PC-3 (cell line): ENCODE measurements at regions not wholly inside any gene's neighbourhood (a gene's known extent, or its start where the extent isn't known, plus 50 kb on each side); places are given as distances from the start of the nearest gene placed in this dataset.
"Not testable (repeated sequence)": the region's sequence is repeated elsewhere in the genome, so short reads cannot be mapped to it uniquely, and the experiment has no call there.

Experiments used
- ATAC-seq: fragments of 200-7000 bp; cut with Tn5 transposase; 2 replicates; pipeline ENCODE4 v1.9.1; 2020; ENCODE audit warnings: mild to moderate bottlenecking, moderate library complexity
- BruUV-seq: library from RNA; stranded (reverse); fragments of 400-500 nt; replicated peaks from 2 replicates; lab custom pipeline; 2021; lab: Mats Ljungman, UMichigan
- CTCF ChIA-PET: fragments of 300-600 bp; sonication (Branson Sonifier 250); formaldehyde crosslinking; loops from one replicate; lab custom pipeline; 2022; ENCODE audit warnings: antibody characterized with exemption; lab: Charles Lee
- POLR2A ChIA-PET: fragments of 300-600 bp; sonication (Branson Sonifier 250); formaldehyde crosslinking; loops from one replicate; lab custom pipeline; 2022; ENCODE audit warnings: antibody characterized with exemption; ENCODE audit not compliant: unreplicated experiment; lab: Charles Lee
- DNase-seq: peaks from one replicate; pipeline ENCODE4 v3.0.0-alpha.2; 2015
- H2AFZ ChIP-seq: fragments of 300-600 bp; sonication (generic); 2 replicates; pipeline ENCODE4 v1.6.0; 2016; ENCODE audit warnings: antibody characterized with exemption, low read length
- H3F3A ChIP-seq: fragments of 300-600 bp; sonication (generic); one replicate; pipeline ENCODE4 v1.6.0; 2017; ENCODE audit warnings: antibody characterized with exemption, low read length, control low read depth, mild to moderate bottlenecking; ENCODE audit not compliant: unreplicated experiment
- H3K27ac ChIP-seq: fragments of 300-600 bp; sonication (generic); 2 replicates; pipeline ENCODE4 v1.5.1; 2016; ENCODE audit warnings: mild to moderate bottlenecking, low read length
- H3K27me3 ChIP-seq: fragments of 300-600 bp; sonication (generic); 2 replicates; pipeline ENCODE4 v1.6.1; 2016; ENCODE audit warnings: low read length, mixed read lengths
- H3K36me3 ChIP-seq: fragments of 300-600 bp; sonication (generic); 2 replicates; pipeline ENCODE4 v1.6.1; 2016; ENCODE audit warnings: low read depth, mixed run types, low read length, mixed read lengths
- H3K4me1 ChIP-seq: fragments of 300-600 bp; sonication (generic); 2 replicates; pipeline ENCODE4 v1.5.1; 2016; ENCODE audit warnings: low read length; ENCODE audit not compliant: insufficient read depth
- H3K4me2 ChIP-seq: fragments of 300-600 bp; sonication (generic); 2 replicates; pipeline ENCODE4 v1.6.0; 2016; ENCODE audit warnings: low read length
- H3K4me3 ChIP-seq: fragments of 300-600 bp; sonication (generic); 2 replicates; pipeline ENCODE4 v1.5.1; 2016; ENCODE audit warnings: mild to moderate bottlenecking, low read length, mixed read lengths
- H3K79me2 ChIP-seq: fragments of 300-600 bp; sonication (generic); 2 replicates; pipeline ENCODE4 v1.6.1; 2017; ENCODE audit warnings: low read length, mixed read lengths
- H3K9ac ChIP-seq: fragments of 300-600 bp; sonication (generic); 2 replicates; pipeline ENCODE4 v1.6.0; 2016; ENCODE audit warnings: mild to moderate bottlenecking, low read length
- H3K9me2 ChIP-seq: fragments of 300-600 bp; sonication (generic); replicated peaks from 2 replicates; pipeline ENCODE4 v1.6.1; 2016; ENCODE audit warnings: mixed run types, low read length, mixed read lengths
- H3K9me3 ChIP-seq: fragments of 300-600 bp; sonication (generic); 2 replicates; pipeline ENCODE4 v1.6.1; 2016; ENCODE audit warnings: low read length, mixed read lengths
- H4K20me1 ChIP-seq: fragments of 300-600 bp; sonication (generic); 2 replicates; pipeline ENCODE4 v1.6.1; 2016; ENCODE audit warnings: low read length, mixed read lengths
- CTCF ChIP-seq: fragments of 300-600 bp; sonication (generic); conservative IDR thresholded peaks from 2 replicates; pipeline ENCODE4 v1.5.1; 2017; ENCODE audit warnings: antibody characterized with exemption, low read depth, mild to moderate bottlenecking, low read length
- EZH2 ChIP-seq: fragments of 300-600 bp; sonication (generic); IDR thresholded peaks from one replicate; pipeline ENCODE4 v1.6.1; 2017; ENCODE audit warnings: antibody characterized with exemption, mild to moderate bottlenecking, low read length; ENCODE audit not compliant: unreplicated experiment
- EZH2phosphoT487 ChIP-seq: fragments of 300-600 bp; sonication (generic); IDR thresholded peaks from 2 replicates; pipeline ENCODE4 v1.6.1; 2018; ENCODE audit warnings: mild to moderate bottlenecking, antibody characterized with exemption, low read length, borderline replicate concordance
- intact Hi-C: fragments of 100-400 bp; cut with micrococcal nuclease; formaldehyde crosslinking; loops from 2 replicates; pipeline ENCODE4 v1.9.0; 2023

- intact Hi-C loops, result loop anchor here (10.0 kb wide), 1 partner anchor 353 kb away; the partner anchor contains the start of gene ITM2B
- no peaks in the 10 kb centered on the region for H3K9me3 ChIP-seq
- no peaks in the 10 kb centered on the region for H3K36me3 ChIP-seq
- H3K4me1 ChIP-seq, result peaks cover 34% of the 10 kb centered on the region
- H3K4me2 ChIP-seq, result no peak overlapping the region
- H3K9ac ChIP-seq, result no peak overlapping the region
- H4K20me1 ChIP-seq, result no peaks in the 10 kb centered on the region
- no peaks in the 10 kb centered on the region for H3K27me3 ChIP-seq
- ChIA-PET CTCF (no interaction called here), POLR2A (no interaction called here)
- no peaks in the 10 kb centered on the region for H3F3A ChIP-seq
- ATAC-seq (no peak), DNase-seq (no peak)
- BruUV-seq, result no TSS peak
- H3K4me3 ChIP-seq, result no peak overlapping the region
- no peak overlapping the region for H3K27ac ChIP-seq
- no peak overlapping the region for H2AFZ ChIP-seq
- no peaks in the 10 kb centered on the region for H3K79me2 ChIP-seq
- TF ChIP-seq CTCF (no peak), EZH2phosphoT487 (no peak), EZH2 (no peak)
- no peaks in the 10 kb centered on the region for H3K9me2 ChIP-seq
Measured at GRCh38 chr13:48588120-48588519, 55.2 kb upstream of the RCBTB2 start.

- ATAC-seq, result no peak
- CTCF ChIA-PET, result no interaction called here
- H3K36me3 ChIP-seq, result no peaks in the 10 kb centered on the region
- no peak overlapping the region for H3K4me3 ChIP-seq
- H3K4me1 ChIP-seq, result peaks cover 15% of the 10 kb centered on the region
- H3K4me2 ChIP-seq, result no peak overlapping the region
- no TSS peak for BruUV-seq
- H3K79me2 ChIP-seq, result no peaks in the 10 kb centered on the region
- H3K9me3 ChIP-seq, result no peaks in the 10 kb centered on the region
- no peak for DNase-seq
- POLR2A ChIA-PET, result no interaction called here
- no peak overlapping the region for H2AFZ ChIP-seq
- intact Hi-C loops, result no loop called here
- no peak overlapping the region for H3K9ac ChIP-seq
- H3K27me3 ChIP-seq, result no peaks in the 10 kb centered on the region
- H4K20me1 ChIP-seq, result no peaks in the 10 kb centered on the region
- peak overlapping the region; percentile 53 for H3K27ac ChIP-seq
- TF ChIP-seq EZH2, result no peak
- no peak for TF ChIP-seq CTCF
- no peak for TF ChIP-seq EZH2phosphoT487
- H3K9me2 ChIP-seq, result no peaks in the 10 kb centered on the region
- H3F3A ChIP-seq, result no peaks in the 10 kb centered on the region
Measured at GRCh38 chr13:48590141-48590901, 57.4 kb upstream of the RCBTB2 start.

- H3F3A ChIP-seq, H3K9me2 ChIP-seq, H3K4me1 ChIP-seq, H3K36me3 ChIP-seq, H3K79me2 ChIP-seq, H3K4me2 ChIP-seq, H3K27me3 ChIP-seq, BruUV-seq, CTCF ChIA-PET, H3K4me3 ChIP-seq, H4K20me1 ChIP-seq, H3K9ac ChIP-seq, POLR2A ChIA-PET, H3K9me3 ChIP-seq, H2AFZ ChIP-seq, intact Hi-C loops: not testable (repeated sequence)
- peak; percentile 64 for DNase-seq
- peak; percentile 53 for ATAC-seq
- peak overlapping the region; percentile 53 for H3K27ac ChIP-seq
Measured at GRCh38 chr13:48591124-48591872, 58.4 kb upstream of the RCBTB2 start.
